Glutamatergic neuron (in vitro differentiated cells): ENCODE measurements at regions not wholly inside any gene's neighbourhood (a gene's known extent, or its start where the extent isn't known, plus 50 kb on each side); places are given as distances from the start of the nearest gene placed in this dataset.

Experiments
- DNase-seq: peaks from one replicate; pipeline ENCODE4 v3.0.0; 2022
- H3K27ac Mint-ChIP-seq: one replicate; pipeline ENCODE4 v1.8.0; 2020; ENCODE audit warnings: mild to moderate bottlenecking, mixed read lengths, inconsistent platforms; ENCODE audit not compliant: unreplicated experiment
- H3K27me3 Mint-ChIP-seq: one replicate; pipeline ENCODE4 v1.8.0; 2020; ENCODE audit warnings: mild to moderate bottlenecking, moderate library complexity, mixed read lengths, inconsistent platforms; ENCODE audit not compliant: unreplicated experiment
- H3K36me3 Mint-ChIP-seq: one replicate; pipeline ENCODE4 v1.8.0; 2020; ENCODE audit warnings: mild to moderate bottlenecking, mixed read lengths, inconsistent platforms; ENCODE audit not compliant: unreplicated experiment
- H3K4me1 Mint-ChIP-seq: one replicate; pipeline ENCODE4 v1.8.0; 2020; ENCODE audit warnings: mild to moderate bottlenecking, low read depth, mixed read lengths, inconsistent platforms; ENCODE audit not compliant: unreplicated experiment
- H3K4me3 Mint-ChIP-seq: one replicate; pipeline ENCODE4 v1.8.0; 2020; ENCODE audit warnings: mild to moderate bottlenecking, mixed read lengths, inconsistent platforms; ENCODE audit not compliant: unreplicated experiment
- H3K9me3 Mint-ChIP-seq: one replicate; pipeline ENCODE4 v1.8.0; 2020; ENCODE audit warnings: mild to moderate bottlenecking, moderate library complexity, mixed read lengths, inconsistent platforms; ENCODE audit not compliant: unreplicated experiment
- CTCF ChIP-seq: fragments of 200-600 bp; sonication (generic); IDR thresholded peaks from one replicate; pipeline ENCODE4 v1.5.0; 2021; ENCODE audit not compliant: partially characterized antibody, unreplicated experiment

GRCh38 chr6:159455700-159456274 is 237.3 kb downstream of the SOD2 start:
- DNase-seq, result no peak
- H3K4me3 Mint-ChIP-seq, result no peak overlapping the region
- peaks cover 3% of the 10 kb centered on the region for H3K27me3 Mint-ChIP-seq
- H3K27ac Mint-ChIP-seq, result no peak overlapping the region
- no peaks in the 10 kb centered on the region for H3K36me3 Mint-ChIP-seq
- no peaks in the 10 kb centered on the region for H3K4me1 Mint-ChIP-seq
- TF ChIP-seq CTCF, result no peak
- H3K9me3 Mint-ChIP-seq, result peaks cover 5% of the 10 kb centered on the region

- Mint-ChIP-seq H3K27me3 (peaks cover 5% of the 10 kb centered on the region), H3K27ac (no peak overlapping the region), H3K9me3 (peaks cover 5% of the 10 kb centered on the region), H3K36me3 (no peaks in the 10 kb centered on the region), H3K4me1 (no peaks in the 10 kb centered on the region), H3K4me3 (no peak overlapping the region)
- TF ChIP-seq CTCF, result no peak
- no peak for DNase-seq
Observed at GRCh38 chr6:159450815-159451465, 242.1 kb downstream of the SOD2 start.

- Mint-ChIP-seq H3K9me3 (no peaks in the 10 kb centered on the region), H3K4me1 (no peaks in the 10 kb centered on the region), H3K4me3 (no peak overlapping the region), H3K27me3 (peaks cover 2% of the 10 kb centered on the region), H3K36me3 (no peaks in the 10 kb centered on the region), H3K27ac (no peak overlapping the region)
- DNase-seq, result no peak
- no peak for TF ChIP-seq CTCF
Observed at GRCh38 chr6:159446340-159446739, 246.7 kb downstream of the SOD2 start.

- Mint-ChIP-seq H3K27me3 (peaks cover 2% of the 10 kb centered on the region), H3K4me3 (no peak overlapping the region), H3K27ac (no peak overlapping the region), H3K4me1 (no peaks in the 10 kb centered on the region), H3K9me3 (no peaks in the 10 kb centered on the region), H3K36me3 (no peaks in the 10 kb centered on the region)
- no peak for TF ChIP-seq CTCF
- no peak for DNase-seq
Observed at GRCh38 chr6:159445351-159445750, 247.7 kb downstream of the SOD2 start.

GRCh38 chr6:159444056-159444760 is 248.8 kb downstream of the SOD2 start:
- DNase-seq, result no peak
- Mint-ChIP-seq H3K4me1 (no peaks in the 10 kb centered on the region), H3K27ac (no peak overlapping the region), H3K27me3 (peaks cover 2% of the 10 kb centered on the region), H3K9me3 (no peaks in the 10 kb centered on the region), H3K4me3 (no peak overlapping the region), H3K36me3 (no peaks in the 10 kb centered on the region)
- no peak for TF ChIP-seq CTCF
